GM18517 (cell line): ENCODE measurements at regions not wholly inside any gene's neighbourhood (a gene's known extent, or its start where the extent isn't known, plus 50 kb on each side); places are given as distances from the start of the nearest gene placed in this dataset.

ENCODE experiments used
- ATAC-seq: cut with Tn5 transposase; IDR thresholded peaks from one replicate; pipeline ENCODE4 v1.9.1; 2021; ENCODE audit warnings: mild to moderate bottlenecking, moderate library complexity; ENCODE audit not compliant: unreplicated experiment

DNA sequence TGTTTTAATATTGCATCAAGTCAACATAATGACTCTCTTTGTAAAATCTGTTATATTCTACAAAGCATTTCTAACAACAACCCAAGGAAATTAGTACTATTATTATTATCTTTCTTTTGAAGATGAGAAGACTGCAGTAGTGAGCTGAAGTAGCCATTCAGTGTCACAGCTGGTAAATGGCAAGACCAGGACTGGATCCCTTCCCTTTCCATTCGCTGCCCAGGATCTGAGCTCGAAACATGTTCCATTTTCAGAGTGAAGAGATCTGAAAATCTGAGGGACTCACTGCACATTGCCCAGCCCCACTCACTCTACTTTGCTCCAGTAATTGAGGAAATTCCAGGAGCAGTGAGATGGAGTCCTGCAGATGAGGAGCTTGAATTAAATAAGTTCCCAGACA, 240.0 kb upstream of the BLID start:
- no peak for ATAC-seq

DNA sequence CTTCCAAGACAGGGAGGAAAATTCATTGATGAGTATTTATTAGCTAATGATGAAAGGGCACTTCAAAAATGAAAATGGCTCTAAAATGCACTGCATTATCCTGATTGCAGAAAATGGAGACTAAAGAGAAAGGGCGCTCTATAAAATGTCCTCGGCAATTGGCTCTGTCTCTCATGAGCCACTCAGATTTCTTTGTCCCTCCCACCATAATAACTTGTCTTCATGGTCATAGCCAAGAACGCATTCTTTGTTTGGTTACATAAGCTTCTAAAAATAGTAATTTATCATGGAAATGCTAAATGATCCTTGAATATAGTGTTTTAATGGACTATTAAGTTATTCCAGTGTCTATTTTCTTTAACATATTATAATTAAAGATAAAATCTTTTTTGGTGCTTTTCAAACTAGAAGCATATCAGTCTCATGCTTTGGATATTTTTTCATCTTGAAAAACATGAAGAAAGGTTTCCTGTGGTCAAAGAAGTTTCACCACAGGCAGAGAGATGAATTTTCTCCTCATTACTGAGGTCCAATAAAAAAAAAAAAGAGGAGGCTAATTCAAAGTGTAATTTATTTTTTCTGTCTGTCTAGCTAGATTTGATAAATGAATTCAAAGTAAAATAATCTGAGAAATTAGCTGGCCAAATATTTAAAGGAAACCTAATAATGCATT, 238.1 kb upstream of the BLID start:
- no peak for ATAC-seq

DNA sequence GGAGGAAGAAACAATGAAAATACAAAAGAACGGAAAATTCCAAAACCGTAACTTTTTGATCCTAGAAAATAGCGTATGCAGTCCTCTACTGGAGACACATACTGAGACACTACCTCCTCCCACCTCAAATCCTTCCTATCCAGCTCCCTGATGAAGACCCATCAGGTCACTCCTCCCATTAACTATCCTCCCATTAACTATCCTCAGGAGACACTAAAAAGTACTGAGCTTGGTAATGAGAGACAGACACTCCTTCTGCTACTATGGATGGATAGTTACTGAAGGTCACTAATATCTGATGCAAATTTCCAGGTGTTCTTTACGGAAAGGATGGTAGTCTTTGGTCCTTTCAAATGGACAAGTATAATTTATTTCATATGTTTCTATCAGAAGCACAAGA, 237.5 kb upstream of the BLID start:
- no peak for ATAC-seq

DNA sequence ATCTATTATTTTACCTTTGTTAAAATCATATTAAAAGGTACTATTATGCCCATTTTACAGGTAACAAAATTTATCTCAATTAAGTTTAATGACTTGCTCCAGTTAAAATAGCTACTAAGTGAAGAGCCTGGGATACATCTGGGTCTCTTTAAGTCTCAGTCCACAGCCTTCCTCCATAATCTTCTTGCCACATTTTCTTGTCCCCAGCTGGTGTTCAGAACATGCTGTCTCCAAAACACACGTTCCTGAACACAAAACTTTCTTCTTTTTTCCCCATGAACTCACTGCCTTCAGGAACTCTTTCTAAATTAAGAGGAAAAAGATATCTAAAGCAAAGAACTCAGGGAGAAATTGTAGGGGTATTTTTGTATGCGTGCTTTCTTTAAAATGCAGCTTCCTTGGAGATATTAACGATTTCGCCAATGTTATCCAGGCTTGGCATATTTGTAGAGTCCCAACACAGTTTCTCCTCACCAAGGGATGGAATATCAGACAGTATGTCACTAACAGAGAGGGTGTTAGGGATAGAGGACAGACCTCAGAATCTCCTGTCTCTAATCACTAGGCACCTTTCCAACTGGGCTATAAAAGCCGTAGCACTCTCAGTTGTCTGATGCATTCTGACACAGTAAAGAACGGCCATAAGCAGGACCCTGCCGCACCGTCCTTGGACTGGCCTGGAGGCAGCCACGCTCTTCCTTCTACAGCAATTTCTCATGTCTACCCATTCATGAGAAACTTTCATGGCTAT, 232.8 kb upstream of the BLID start:
- no peak for ATAC-seq

DNA sequence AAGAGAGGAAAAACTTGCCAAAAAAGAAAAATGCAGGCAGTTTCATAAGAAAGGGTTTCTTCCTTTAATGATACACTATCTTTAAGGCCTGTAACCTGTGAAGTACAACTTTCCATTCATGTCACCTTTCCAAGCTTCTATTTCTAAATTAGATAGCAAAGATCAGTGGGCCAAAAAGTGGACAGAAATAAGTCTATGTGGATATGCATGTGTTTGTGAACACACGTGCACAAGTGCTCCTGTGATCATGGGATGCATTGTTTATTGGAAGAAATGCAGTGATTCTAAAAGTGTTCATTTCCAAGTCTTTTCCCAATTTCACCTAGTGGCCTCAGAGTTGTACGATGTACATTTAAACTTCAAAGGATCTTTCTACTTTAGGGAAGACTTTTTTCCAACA, 230.0 kb upstream of the BLID start:
- ATAC-seq, result no peak

DNA sequence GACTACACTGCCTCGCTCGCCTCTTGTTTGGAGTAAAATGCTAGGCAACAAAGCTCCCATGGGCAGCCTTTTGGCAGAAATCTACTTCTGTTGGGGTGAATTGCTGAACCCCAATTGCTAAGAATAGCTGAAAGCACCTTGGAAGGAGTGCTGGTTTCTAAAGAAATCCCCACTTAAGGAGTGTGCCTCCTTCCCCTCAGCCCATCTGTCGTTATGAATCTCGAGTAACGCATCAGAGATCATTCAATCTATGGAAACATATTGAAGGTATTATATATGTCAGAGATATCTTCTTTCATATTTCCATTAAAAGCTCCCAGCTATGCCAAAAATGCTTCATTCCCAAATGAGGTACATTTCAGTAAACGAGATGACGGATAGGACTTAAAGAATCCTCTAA, 229.6 kb upstream of the BLID start:
- no peak for ATAC-seq

DNA sequence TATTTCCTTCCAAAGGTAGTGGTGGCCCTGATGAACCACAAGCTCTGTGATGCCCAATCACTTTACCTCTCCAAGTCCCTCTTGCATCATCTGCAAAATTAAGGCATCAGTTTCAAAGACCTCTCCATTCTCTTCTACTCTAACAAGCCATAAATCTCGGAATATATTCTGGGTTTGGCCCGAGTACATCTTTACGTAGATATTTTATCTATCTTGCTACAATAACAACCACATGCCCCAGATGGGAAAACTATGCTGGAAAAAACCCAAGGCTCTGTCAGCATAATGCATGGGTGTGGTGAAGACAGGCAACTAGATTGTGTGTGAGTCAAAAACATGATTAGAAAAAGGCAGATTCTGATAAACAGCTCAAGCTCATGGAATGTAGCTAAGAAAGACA, 228.2 kb upstream of the BLID start:
- ATAC-seq, result no peak

DNA sequence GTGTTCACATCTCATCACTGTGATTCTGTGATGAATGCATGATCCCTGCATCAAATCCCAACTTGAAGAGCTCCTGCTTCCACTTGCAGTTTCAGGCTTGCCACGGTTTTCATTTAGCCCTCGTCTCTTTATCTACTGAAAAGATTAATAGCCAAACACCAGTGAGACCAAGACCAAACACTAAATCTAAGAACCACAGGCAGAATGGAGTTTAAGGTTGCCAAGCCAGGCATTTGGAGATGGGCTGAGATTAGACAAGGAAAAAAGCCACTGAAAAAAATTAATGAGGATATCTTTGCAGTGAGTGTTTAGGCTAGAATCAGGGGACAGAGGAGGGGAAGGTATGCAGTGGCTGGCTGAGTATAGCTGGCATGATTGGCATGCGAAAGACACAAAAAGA, 227.2 kb upstream of the BLID start:
- no peak for ATAC-seq

DNA sequence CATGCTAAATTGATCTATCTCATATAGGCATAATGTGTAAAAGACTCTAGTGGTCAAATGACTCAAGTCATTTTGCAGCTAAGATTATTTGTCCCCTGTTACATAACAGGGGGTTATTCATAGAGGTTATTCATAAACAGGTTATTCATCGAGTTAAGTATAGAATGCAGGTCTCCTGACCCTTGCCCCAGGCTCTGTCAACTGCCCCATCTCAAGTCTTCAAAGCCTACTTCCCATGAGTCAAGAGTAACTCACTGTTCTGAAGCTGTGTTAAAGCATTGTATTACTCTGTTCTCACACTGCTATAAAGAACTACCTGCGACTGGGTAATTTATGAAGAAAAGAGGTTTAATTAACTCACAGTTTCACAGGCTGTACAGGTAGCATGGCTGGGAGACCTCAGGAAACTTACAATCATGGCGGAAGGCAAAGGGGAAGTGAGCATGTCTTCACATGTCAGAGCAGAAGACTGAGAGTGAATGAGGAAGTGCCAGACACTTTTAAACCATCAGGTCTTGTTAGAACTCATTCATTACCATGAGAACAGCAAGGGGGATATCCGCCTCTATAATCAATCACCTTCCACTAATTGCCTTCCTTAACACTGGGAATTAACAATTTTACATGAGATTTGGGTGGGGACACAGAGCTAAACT, 226.2 kb upstream of the BLID start:
- no peak for ATAC-seq

DNA sequence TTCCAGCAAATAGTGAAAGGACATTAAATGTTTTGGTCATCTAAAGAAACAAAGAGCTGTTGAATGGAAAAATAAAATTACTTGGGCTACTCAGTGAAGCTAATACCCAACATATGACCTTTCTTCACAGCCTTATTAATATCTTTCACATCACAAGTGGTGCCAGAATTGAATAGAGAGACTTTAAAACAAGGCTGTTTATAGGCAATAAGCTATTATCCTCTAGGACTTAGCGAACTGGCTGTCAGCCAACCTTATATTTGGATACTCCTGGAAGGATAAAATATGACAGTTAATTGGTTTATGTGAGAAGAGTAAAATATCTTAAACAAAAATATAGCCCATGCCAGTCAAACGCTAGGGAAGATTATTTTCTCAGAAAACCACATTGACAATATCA, 225.5 kb upstream of the BLID start:
- ATAC-seq, result no peak

DNA sequence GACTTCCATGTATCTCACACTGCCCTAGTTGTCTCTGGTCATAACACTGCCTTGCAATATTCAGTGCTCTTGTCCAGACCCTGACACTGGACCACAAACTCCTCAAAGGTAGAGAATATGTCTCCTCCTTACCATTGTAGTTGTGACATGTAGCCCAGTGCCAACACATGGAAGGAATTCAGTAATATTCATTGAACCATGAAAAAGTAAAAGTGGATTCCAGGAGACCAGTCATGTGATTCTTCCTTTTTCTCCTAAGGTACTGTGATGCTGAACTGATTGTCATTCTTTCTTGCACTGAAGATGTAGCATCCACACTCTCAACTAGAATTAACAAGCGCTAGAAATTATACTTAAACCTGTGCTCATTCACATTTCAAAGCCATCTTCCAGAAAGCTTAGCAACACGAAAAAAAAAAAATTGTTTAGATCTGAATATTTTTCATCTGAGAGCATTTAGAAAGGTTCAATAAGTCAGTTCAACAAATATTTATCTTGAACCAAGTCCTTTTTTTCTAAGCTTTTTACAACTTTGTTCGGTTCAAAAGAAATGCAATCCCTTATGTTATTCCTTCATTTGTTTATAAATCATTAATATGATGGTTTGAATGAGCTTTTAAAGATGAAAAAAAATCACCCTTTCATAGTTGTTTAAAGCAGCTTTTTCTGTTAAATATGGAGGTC, 224.7 kb upstream of the BLID start:
- ATAC-seq, result no peak

DNA sequence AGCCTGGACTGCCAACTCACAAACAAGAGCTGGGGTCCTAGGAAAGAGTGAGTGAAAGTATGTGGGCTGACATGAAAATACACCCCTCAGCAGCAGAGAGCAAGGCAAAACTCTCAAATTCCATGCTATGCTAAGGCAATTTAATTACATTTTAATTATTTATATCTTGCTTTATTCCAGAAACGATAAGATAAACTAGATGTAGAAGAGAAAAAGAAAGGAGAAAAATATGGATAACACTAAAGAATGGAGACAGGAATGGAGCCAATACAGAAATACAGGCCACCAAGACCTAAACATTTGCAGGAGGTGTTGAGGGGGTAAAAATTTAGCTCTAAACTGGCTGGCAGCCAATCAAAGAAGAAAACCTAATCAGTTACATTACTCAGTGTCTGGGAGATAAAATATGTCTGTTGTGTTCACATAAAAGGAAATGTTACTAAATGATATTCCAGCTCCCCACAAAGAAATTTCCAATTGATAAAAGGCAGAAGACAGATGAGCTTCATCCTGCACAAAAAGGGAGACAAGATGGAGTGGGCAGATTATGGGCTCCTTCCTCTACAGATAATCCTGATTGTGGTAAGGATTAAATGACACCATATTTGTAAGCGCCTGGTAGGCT, 223.5 kb upstream of the BLID start:
- ATAC-seq, result no peak

DNA sequence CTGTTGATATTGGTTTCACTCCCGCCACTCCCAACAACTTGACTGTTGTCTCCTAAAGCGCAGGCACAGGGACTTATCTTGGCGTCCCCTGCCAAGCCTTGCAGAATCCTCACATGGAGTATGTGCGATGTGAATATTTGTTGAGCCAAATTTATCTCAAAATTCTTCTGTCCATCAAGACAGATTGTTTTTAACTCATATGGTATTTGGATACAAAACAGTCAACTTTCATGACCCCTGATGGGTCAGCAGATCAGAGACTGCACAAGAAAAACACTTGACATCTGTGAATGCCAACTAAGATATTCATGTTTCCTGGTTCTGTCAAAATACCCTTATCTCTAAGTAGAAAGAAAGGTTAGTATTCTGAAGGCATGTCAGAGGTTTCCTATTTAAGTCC, 221.7 kb upstream of the BLID start:
- ATAC-seq, result no peak

DNA sequence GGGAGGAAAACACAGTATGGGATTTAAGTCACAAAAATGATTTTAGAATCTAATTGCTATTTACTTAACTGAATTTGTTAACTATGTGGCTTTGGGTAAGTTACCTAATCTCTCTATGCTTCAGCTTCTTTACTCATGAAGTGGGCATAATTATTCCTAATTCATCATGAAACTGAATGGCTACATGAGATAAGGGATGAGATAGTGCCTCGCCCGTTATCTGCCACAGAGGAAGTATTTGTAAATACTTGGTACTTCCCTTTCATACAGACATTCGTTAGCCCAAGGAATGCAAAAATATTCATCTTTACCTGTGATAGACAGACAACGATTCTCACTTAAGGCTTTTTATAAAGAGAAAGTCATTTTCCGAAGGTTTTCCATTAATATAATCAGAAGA, 221.2 kb upstream of the BLID start:
- ATAC-seq, result no peak

DNA sequence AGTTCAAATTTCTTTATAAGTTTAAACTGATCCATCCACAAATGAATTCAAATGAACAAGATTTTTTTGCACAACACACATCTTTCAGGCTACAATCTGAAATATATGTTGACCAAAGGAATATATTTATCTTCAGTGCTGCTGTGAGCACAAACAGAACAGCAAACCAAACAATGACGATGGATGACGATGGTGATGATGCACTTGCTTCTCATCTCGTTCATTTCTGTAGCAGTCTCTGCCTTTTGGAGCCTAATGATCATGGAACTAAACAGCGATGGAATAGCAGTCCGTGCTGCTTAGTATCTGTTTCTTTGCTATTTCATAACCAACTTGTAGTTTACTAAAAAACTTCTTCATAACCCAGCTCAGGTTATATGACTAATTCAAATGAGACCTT, 220.7 kb upstream of the BLID start:
- ATAC-seq, result no peak

DNA sequence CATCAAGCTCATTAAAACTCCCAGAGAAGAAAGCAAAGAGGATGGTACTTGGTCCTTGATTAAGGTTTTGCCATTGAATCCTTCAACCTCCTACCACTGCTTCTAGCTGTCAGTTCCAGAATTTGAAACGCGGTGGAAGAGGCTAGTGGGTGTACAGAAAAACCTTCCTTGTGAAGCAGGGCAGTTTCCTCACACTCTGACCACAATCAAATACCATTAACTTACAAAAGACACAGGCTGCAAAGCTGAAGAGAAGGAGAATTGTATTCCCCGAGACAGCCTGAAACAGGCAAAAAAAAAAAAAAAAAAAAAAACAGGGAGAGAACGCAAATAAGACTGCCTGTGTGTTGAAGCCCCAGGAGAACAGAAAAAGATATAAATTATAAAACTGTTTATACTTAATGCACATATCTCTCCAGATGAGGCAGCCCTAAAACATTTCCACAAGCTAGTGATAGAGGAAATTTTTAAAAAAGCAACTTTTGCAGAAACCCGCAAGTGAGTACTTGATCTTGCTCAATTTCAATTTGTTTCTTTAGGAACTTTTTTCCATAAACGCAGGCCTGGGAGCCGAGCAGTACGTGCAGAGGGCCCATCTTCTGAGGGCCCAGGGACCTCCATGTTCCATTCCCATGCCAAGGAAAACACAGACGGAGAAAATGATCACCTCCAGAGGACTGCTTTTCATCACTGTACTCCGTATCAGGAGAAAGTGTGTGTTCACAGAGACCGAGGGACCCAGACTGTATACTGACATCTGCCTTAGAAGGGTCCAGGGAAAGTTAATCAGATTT, 218.7 kb upstream of the BLID start:
- no peak for ATAC-seq

DNA sequence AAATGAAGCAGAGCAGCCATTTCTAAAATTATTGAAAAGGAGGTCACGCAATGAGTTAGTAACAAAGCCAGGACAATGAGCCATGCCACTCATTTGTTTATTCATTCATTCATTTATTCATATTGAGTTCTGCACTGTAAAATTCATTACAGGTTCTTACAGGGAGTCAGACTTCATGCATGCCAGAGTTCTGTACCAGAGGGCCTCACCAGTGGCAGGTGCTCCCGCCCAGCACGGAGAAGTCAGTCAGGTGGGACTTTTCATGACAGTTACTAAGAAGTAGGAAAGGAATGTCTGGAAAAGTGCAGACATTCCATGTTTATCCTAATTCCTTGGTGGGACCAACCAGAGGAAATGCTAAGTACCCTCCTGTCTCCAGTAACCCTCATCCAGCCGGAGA, 217.5 kb upstream of the BLID start:
- ATAC-seq, result no peak

DNA sequence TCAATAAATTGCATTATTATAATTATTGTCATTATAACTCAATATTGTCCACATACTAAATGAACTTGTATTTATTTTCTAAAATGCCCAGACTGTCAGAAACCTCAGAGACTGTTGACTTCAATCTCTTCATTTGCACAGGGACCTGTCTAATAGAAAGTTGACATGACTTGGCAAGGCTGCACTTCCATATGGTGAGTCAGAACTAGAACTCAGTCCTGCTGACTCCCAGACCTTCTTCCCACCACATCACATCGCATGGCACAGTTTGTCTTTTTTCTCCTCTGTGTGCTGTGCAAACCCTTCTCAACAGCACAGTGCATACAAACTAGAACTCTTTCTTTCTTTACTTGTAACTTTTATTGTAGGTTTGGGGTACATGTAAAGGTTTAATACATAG, 215.1 kb upstream of the BLID start:
- ATAC-seq, result no peak

DNA sequence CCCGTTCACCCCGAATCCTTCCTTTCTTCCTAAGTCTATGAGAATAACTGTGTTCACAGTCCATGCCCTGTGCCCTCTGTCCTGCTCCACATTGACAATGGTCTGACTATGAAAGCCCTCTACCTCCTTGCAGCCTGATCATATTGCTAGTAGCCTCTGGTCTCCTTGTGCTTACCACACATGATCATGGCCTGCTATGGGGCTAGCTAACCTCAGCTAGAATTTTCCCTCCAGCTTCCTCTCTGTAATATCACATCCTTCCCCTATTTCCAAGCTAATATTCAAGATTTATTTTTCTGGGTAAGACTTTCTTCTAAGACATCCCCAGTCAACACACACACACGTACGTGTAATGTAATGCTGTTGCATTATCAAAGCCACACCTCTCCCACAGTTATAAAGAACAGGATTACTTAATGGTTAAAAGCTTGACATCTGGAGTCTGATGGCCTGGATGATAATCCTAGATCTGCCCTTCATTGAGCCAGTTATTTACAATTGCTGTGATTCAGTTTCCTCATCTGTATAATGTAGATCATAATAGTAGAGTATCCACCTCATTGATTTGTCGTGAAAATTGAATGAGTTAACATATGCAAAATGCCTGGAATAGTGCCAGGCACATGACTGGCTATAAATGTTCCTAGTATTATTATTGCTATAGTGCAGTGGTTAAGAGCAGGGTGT, 214.4 kb upstream of the BLID start:
- no peak for ATAC-seq

DNA sequence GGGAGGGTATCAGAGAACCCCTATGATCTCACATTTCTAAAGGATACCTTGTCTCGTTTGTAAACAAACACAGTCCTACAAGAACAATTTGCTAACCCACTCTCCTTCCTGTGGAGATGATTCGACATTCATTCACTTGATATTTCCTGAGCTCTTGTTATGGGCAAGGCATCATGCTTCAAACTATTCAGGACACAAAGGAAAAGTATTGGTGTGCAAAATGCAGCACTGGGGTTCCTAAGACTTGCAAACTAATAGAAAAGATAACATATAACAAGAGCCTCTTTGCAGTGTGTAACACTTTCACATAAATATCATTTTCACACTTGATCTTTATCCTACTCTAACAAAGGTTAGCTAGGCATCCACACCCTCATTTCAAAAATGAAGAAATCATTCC, 211.5 kb upstream of the BLID start:
- no peak for ATAC-seq
